GM12874 (cell line): ENCODE measurements at regions not wholly inside any gene's neighbourhood (a gene's known extent, or its start where the extent isn't known, plus 50 kb on each side); places are given as distances from the start of the nearest gene placed in this dataset.

ENCODE experiments used
- TF ChIP-seq, protein P1 (sequence below): IDR thresholded peaks from 2 replicates; pipeline ENCODE4 v1.5.1; 2011; ENCODE audit warnings: low read depth, mild to moderate bottlenecking, control low read depth, low read length, moderate library complexity; ENCODE audit not compliant: insufficient read depth

- TF ChIP-seq, protein P1, sequence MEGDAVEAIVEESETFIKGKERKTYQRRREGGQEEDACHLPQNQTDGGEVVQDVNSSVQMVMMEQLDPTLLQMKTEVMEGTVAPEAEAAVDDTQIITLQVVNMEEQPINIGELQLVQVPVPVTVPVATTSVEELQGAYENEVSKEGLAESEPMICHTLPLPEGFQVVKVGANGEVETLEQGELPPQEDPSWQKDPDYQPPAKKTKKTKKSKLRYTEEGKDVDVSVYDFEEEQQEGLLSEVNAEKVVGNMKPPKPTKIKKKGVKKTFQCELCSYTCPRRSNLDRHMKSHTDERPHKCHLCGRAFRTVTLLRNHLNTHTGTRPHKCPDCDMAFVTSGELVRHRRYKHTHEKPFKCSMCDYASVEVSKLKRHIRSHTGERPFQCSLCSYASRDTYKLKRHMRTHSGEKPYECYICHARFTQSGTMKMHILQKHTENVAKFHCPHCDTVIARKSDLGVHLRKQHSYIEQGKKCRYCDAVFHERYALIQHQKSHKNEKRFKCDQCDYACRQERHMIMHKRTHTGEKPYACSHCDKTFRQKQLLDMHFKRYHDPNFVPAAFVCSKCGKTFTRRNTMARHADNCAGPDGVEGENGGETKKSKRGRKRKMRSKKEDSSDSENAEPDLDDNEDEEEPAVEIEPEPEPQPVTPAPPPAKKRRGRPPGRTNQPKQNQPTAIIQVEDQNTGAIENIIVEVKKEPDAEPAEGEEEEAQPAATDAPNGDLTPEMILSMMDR, result no peak
Measured at GRCh38 chr4:126752702-126753101, 880.1 kb upstream of the INTU start.

- TF ChIP-seq, protein P1, result no peak
Measured at GRCh38 chr4:126753592-126753991, 879.2 kb upstream of the INTU start.

GRCh38 chr4:126755506-126755905, 877.3 kb upstream of the INTU start:
- TF ChIP-seq, protein P1, result no peak

GRCh38 chr4:126756050-126756829, 876.5 kb upstream of the INTU start:
- TF ChIP-seq, protein P1, result no peak

GRCh38 chr4:126757219-126757618, 875.5 kb upstream of the INTU start:
- TF ChIP-seq, protein P1, result no peak

DNA sequence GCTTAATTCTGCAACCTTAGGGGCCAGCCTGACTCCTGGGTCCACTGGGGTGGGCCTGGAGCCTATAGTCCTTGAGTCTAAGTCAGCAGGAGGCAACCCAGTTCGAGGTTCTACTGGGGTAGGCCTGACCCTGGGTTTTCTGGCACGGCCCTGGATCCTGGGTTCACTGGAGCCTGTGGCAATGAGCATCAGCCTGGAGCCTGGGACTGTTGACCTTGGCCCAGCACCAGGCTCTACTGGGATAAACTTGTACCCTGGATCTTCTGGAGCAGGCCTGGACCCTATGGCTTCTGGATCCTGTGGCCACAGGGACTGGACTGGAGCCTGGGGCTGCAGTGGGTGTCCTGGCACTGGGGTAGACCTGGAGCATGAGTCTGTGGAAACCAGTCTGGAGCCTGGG, 874.3 kb upstream of the INTU start:
- TF ChIP-seq, protein P1, result no peak

DNA sequence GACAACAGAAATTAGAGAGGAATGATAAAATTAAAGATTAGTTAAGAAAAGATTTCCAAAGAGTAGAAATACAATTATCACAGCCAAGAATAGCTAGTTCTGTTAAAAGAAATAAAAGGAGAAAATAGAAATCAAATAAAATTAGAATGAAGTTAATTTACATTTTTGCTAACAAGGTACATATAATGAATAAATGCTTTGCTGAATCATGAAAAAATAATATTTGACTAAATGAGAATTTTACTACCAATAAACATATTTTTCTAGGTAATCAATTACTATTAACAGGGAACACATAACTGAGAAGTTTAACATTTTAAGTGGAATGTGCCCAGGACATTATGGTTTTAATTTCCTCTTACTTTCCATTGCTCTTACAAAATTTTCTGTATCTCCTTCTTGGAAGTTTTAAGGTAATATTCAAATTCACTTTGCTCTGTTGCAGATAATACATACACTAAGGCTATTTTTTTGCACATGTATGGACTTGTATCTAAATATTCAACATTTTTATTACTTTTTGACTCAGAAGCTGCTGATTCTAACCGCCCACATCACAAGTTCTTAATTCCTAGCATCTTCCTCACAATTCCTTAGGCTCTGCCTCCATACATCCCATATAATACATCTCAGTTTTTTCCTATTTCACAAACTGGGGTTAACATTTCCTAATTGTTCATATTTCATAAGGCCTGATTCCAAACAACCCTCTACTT, 870.7 kb upstream of the INTU start:
- TF ChIP-seq, protein P1, result no peak
